ENCODE measurements at regions not wholly inside any gene's neighbourhood (a gene's known extent, or its start where the extent isn't known, plus 50 kb on each side); places are given as distances from the start of the nearest gene placed in this dataset.
"Not testable (repeated sequence)": the region's sequence is repeated elsewhere in the genome, so short reads cannot be mapped to it uniquely, and the experiment has no call there.

DNA sequence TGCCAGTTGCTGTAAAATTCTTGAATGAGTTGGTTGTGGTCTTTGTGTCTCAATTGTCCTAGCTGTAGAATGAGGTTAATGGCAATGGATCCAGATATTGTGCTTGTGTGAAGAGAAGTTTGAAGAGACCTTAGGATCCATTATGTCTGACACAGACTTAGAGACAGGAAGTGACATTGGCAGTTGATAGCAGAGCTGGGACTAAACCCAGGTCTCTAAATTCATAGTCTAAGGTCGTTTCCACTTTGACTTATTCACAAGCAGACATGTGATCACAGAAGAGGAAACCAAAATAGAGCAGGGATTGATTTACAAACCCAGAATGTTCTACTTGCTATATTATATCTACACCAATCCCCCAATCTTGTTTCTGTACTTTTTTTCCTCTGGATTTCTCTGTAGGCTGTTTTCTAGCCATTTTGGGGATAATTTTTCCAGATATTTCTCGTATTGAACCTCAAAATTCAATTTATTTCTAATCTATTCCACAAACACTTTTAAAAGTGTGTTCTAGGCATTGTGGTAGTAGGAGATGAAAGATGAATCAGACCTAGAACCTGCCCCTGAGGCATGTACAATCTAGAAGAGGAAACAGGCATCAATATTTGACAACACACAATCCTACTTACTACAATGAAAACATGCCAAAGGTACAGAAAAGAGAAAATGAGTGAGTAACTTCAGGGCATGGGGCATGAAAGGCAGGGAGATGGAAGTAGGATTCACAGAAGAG, 123.3 kb downstream of the NFKBIZ start:
- DNase-seq, result no peak
- TF ChIP-seq, protein P1, sequence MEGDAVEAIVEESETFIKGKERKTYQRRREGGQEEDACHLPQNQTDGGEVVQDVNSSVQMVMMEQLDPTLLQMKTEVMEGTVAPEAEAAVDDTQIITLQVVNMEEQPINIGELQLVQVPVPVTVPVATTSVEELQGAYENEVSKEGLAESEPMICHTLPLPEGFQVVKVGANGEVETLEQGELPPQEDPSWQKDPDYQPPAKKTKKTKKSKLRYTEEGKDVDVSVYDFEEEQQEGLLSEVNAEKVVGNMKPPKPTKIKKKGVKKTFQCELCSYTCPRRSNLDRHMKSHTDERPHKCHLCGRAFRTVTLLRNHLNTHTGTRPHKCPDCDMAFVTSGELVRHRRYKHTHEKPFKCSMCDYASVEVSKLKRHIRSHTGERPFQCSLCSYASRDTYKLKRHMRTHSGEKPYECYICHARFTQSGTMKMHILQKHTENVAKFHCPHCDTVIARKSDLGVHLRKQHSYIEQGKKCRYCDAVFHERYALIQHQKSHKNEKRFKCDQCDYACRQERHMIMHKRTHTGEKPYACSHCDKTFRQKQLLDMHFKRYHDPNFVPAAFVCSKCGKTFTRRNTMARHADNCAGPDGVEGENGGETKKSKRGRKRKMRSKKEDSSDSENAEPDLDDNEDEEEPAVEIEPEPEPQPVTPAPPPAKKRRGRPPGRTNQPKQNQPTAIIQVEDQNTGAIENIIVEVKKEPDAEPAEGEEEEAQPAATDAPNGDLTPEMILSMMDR (IDR thresholded peaks at IDR 0.05; ENCODE audit: low read depth, low read length), result no peak
- H3K27me3 ChIP-seq (ENCODE audit: insufficient read depth, low read depth, severe bottlenecking), result peaks cover 7% of the 10 kb centered on the region

DNA sequence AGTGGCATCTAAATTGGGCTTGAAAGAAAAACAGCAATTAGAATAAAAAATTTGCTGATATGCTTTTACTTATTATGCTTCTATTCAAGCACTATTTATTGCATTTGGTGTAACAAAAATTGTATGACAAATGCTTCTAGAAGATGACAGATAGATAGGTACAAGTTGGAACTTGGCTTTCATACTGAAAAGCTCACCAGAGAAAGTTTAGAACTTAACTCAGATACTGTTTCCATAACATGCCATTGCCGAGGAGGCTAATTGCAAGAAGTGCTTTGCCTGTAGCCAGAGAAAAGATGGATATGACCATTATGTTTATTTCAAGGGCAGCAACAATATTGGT, 123.8 kb downstream of the NFKBIZ start:
- no peak for DNase-seq
- no peak overlapping the region for H3K27ac ChIP-seq
- peaks cover 2% of the 10 kb centered on the region for H3K9me3 ChIP-seq (ENCODE audit: severe bottlenecking)
- TF ChIP-seq, protein P1 (IDR thresholded peaks at IDR 0.05; ENCODE audit: low read depth, low read length), result no peak
- peaks cover 7% of the 10 kb centered on the region for H3K27me3 ChIP-seq (ENCODE audit: insufficient read depth, low read depth, severe bottlenecking)
- no peak overlapping the region for H3K4me3 ChIP-seq (ENCODE audit: low read depth, low read length)
- no peaks in the 10 kb centered on the region for H3K36me3 ChIP-seq

More for the DNA sequence above, 123.3 kb downstream of the NFKBIZ start:
- Histone ChIP-seq H3K27ac (no peak overlapping the region), H3K9me3 (ENCODE audit: severe bottlenecking) (peaks cover 2% of the 10 kb centered on the region), H3K36me3 (no peaks in the 10 kb centered on the region), H3K4me3 (ENCODE audit: low read depth, low read length) (no peak overlapping the region)

DNA sequence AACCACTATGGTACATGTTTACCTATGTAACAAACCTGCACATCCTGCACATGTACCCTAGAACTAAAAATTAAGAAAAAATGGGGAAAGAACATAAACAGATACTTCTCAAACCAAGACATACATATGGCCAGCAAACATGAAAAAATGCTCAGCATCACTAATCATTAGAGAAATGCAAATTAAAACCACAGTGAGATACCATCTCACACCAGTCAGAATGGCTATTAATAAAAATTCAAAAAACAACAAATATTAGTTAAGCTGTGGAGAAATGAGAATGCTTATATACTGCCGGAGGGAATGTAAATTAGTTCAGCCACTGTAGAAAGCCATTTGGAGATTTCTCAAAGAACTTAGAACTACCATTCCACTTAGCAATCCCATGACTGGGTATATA, 126.1 kb downstream of the NFKBIZ start:
- H3K4me3 ChIP-seq (ENCODE audit: low read depth, low read length); H3K9me3 ChIP-seq (ENCODE audit: severe bottlenecking); H3K27me3 ChIP-seq (ENCODE audit: insufficient read depth, low read depth, severe bottlenecking); H3K27ac ChIP-seq; H3K36me3 ChIP-seq; DNase-seq: not testable (repeated sequence)

DNA sequence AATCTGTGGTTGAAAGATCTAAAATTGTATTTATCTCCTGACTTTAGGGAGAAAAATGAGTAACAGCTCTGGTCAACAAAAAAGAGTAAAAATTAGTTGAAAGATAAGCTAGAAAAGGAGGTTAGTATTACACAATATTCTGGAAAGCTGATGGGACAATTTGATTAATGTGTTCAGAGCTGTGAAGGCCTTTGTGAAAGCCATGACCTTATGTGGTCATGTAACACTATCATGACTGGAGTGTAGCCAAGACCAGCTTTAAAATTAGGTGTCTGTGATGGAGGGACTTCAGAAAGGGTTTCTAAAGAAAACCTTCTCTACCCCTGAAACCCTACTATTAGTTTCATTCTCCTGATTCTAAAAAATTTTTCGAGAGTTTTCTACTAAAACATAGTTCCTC, 127.2 kb downstream of the NFKBIZ start:
- H3K9me3 ChIP-seq (ENCODE audit: severe bottlenecking), result no peaks in the 10 kb centered on the region
- TF ChIP-seq, protein P1 (IDR thresholded peaks at IDR 0.05; ENCODE audit: low read depth, low read length), result no peak
- no peaks in the 10 kb centered on the region for H3K36me3 ChIP-seq
- no peak overlapping the region for H3K27ac ChIP-seq
- H3K27me3 ChIP-seq (ENCODE audit: insufficient read depth, low read depth, severe bottlenecking), result no peaks in the 10 kb centered on the region
- H3K4me3 ChIP-seq (ENCODE audit: low read depth, low read length), result no peak overlapping the region
- DNase-seq, result no peak

DNA sequence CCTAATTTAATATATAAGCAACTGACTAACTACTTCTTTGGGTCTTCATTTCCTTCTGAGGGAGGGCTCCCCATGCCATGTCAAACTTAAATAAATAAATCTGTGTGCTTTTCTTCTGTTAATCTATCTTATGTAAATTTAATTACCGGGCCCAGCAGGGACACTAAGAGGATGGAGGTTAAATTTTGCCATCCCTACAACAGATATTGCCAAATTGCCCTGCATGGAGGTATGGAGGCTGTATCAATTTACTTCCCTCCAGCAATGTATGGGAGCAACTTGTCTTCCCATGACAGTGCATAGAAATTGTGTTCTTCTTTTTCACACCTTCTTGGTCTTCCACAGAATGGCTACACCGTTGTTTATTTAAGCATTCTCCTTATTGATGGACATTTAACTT, 129.0 kb downstream of the NFKBIZ start:
- DNase-seq, result no peak
- Histone ChIP-seq H3K27ac (no peak overlapping the region), H3K27me3 (ENCODE audit: insufficient read depth, low read depth, severe bottlenecking) (no peaks in the 10 kb centered on the region), H3K4me3 (ENCODE audit: low read depth, low read length) (no peak overlapping the region), H3K9me3 (ENCODE audit: severe bottlenecking) (no peaks in the 10 kb centered on the region), H3K36me3 (no peaks in the 10 kb centered on the region)
- TF ChIP-seq, protein P1 (IDR thresholded peaks at IDR 0.05; ENCODE audit: low read depth, low read length), result no peak

DNA sequence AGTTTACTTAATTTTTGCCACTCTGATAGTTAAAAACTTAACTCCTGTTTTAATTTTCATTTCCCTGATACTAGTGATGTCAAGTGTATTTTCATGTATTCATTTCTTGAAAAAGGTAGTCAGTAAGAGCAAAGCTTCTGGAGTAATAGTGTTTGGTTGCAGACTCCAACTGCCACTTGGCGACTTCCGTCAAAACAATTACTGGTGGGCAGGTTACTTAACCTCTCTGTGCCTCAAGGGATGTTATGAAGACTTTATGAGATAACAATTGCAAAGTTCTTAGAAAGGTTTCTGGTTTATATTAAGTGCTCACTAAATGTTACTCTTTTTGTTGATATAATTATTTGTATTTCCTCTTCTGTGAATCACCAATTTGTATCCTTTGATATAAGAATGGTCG, 129.7 kb downstream of the NFKBIZ start:
- H3K36me3 ChIP-seq, result no peaks in the 10 kb centered on the region

More for the DNA sequence above, 129.7 kb downstream of the NFKBIZ start:
- no peaks in the 10 kb centered on the region for H3K9me3 ChIP-seq (ENCODE audit: severe bottlenecking)
- H3K27ac ChIP-seq, result no peak overlapping the region
- DNase-seq, result no peak
- TF ChIP-seq, protein P1 (IDR thresholded peaks at IDR 0.05; ENCODE audit: low read depth, low read length), result no peak
- H3K4me3 ChIP-seq (ENCODE audit: low read depth, low read length), result no peak overlapping the region
- H3K27me3 ChIP-seq (ENCODE audit: insufficient read depth, low read depth, severe bottlenecking), result no peaks in the 10 kb centered on the region
